GM12873 (cell line): ENCODE measurements at regions not wholly inside any gene's neighbourhood (a gene's known extent, or its start where the extent isn't known, plus 50 kb on each side); places are given as distances from the start of the nearest gene placed in this dataset.

Experiments used
- CTCF ChIP-seq: IDR thresholded peaks from 2 replicates; pipeline ENCODE4 v1.5.1; 2012; ENCODE audit warnings: low read depth, mild to moderate bottlenecking, moderate library complexity, low read length, control low read depth; ENCODE audit not compliant: insufficient read depth; ENCODE audit errors: missing control alignments

- no peak for TF ChIP-seq CTCF
These were observed 158.8 kb downstream of the RPAP3 start for GRCh38 chr12:47547077-47547476.

- TF ChIP-seq CTCF, result no peak
These were observed 159.8 kb downstream of the RPAP3 start for GRCh38 chr12:47545938-47546609.

GRCh38 chr12:47534695-47535094 is 171.1 kb downstream of the RPAP3 start:
- no peak for TF ChIP-seq CTCF

- TF ChIP-seq CTCF, result no peak
These were observed 175.8 kb downstream of the RPAP3 start for GRCh38 chr12:47530050-47530449.

- TF ChIP-seq CTCF, result no peak
These were observed 178.0 kb downstream of the RPAP3 start for GRCh38 chr12:47527816-47528215.

- no peak for TF ChIP-seq CTCF
These were observed 185.8 kb downstream of the RPAP3 start for GRCh38 chr12:47520029-47520428.

- no peak for TF ChIP-seq CTCF
These were observed 188.7 kb downstream of the RPAP3 start for GRCh38 chr12:47517122-47517521.
